ENCODE measurements at regions not wholly inside any gene's neighbourhood (a gene's known extent, or its start where the extent isn't known, plus 50 kb on each side); places are given as distances from the start of the nearest gene placed in this dataset.
A peak's percentile ranks its signal among the peaks of the same experiment; 100 is the strongest.

GRCh38 chr9:2319421-2319820 is 302.2 kb upstream of the VLDLR start:
- no peak for DNase-seq

GRCh38 chr9:2320114-2320513 is 301.5 kb upstream of the VLDLR start:
- no peak for DNase-seq

- no peak for DNase-seq
Measured at GRCh38 chr9:2320632-2321031, 301.0 kb upstream of the VLDLR start.

GRCh38 chr9:2321523-2322148 is 300.0 kb upstream of the VLDLR start:
- DNase-seq: no peak

GRCh38 chr9:2324742-2325141 is 296.8 kb upstream of the VLDLR start:
- DNase-seq: no peak

DNA sequence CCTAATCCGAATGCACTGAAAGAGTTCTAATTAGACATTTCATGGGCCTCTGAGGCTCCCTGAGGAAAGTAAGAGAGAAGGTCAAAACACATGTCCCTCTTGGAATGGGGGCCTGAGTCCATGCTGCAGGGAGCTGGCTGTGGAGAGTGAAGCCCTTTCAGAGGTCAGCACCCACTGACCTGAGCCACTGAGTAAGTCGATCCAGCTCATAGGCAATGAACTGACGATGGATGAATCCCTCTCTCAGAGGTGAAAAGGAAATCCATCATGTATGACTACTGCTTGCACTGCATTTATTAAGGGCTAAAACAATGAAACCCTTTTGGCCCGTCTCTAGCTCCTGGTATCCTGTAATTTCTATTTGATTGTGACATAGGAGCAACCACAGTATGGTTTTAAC is 288.9 kb upstream of the VLDLR start:
- DNase-seq: no peak

DNA sequence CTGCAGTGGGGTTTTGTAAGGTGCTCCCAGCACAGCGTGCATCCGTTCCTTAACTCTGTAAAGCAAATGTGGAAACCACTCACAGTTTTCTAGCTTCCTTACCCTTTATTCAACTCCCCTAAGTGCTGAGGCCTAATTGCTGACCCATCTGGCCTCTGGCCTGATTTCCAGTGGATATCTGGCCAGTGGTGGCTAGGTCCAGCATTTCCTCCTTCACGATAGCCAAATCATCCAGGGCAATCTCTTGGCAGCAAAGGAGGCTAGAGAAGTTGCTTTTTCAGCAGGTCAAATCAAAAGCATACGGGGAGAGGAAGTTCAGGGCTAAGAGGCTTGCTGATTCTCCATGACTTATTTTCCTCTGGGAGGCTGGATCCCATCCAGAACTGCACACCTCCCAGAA is 286.3 kb upstream of the VLDLR start:
- DNase-seq: no peak

- DNase-seq: peak; percentile 35
Measured at GRCh38 chr9:2336055-2336454, 285.5 kb upstream of the VLDLR start.

DNA sequence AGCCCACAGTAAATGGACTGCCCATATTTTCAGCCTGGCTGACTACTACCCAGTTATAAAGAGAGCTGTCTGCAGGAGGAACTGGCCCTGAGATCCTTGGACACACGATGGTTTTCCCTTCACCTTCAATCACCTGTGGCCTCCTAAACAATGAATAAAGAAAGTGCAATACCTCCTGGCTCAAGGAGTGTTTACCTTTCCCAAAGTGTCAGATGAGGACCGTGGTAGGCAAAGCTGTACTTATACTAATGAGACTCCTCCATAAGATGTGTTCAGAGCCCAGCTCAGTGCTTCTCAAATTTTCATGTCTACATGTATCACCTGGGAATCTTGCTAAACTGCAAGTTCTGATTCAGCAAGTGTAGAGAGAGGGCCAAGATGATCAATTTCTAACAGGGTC is 284.5 kb upstream of the VLDLR start:
- DNase-seq: no peak

DNA sequence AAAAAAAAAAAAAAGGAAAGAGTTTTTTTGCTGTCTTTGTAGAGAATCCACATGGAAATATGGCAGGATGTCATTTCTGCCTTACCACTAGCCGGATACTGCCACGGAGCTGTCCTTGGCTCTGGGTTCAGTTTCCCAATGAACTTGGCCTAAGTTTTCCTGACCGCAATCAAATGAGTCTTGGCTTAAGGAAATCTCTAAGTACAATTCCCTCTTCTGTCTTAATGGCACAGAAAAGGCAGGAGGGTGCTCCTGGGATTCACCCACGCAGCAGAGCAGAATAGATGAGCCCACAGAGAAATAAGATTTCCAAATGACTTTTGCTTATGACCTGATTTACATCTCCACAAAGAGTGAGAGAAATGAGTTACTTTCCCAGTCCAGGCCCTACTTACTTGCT is 284.0 kb upstream of the VLDLR start:
- DNase-seq: no peak

GRCh38 chr9:2338777-2339365 is 282.7 kb upstream of the VLDLR start:
- no peak for DNase-seq

DNA sequence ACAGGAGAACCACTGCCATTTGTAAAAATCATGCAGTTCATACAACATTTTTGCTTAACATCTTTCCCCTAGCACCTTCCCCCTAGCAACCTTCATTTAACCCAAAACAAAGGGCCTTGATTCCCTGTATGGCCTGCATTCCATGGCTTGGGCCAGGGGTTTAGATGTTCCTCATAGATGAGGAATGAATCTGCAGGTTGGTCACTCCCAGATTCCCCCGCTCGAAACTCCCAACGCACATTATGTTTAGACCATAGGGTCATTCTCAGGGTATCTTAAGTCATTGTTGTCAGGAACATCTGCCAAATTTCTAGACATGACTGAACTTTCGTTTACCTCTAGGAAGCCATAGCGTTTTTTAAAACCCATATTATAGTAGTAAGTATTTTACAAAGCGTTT is 282.2 kb upstream of the VLDLR start:
- no peak for DNase-seq

GRCh38 chr9:2340046-2340760 is 281.4 kb upstream of the VLDLR start:
- no peak for DNase-seq

DNA sequence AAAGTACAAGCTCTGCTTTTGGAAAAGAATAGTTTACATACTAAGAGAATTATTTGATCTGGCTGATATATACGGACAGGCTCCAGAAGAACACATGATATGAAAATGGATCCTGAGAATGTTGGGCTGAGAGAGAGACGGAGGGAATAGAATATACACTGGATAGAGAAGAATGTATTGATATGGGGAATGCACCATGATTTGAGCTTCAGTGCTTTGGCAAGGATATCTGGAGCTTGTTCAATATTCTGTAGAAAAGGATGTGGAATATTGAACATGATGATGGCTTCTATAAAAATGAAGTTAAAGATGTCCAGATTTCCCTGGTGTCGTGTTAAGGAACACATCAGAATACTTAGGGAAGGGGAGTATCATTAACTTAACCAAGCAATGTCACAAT is 280.5 kb upstream of the VLDLR start:
- DNase-seq: no peak

DNA sequence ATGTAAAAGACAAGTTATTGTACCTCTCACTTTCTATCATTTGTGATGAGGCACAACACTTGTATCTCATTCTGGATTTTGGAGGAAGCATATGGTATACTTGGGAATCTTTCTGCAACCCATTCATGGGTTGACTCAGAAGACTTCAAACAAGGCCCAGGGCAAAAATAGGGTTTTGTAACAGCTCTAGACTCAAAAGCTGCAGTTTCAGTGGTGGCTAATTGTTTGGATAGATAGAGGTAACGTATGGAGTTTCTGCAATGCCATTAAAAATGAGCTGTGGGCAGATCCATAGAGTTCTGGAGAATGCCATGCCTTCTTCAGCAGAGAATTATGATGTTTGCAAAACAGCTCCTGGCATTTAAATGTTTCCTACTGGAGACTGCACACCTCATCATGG is 279.6 kb upstream of the VLDLR start:
- no peak for DNase-seq

DNA sequence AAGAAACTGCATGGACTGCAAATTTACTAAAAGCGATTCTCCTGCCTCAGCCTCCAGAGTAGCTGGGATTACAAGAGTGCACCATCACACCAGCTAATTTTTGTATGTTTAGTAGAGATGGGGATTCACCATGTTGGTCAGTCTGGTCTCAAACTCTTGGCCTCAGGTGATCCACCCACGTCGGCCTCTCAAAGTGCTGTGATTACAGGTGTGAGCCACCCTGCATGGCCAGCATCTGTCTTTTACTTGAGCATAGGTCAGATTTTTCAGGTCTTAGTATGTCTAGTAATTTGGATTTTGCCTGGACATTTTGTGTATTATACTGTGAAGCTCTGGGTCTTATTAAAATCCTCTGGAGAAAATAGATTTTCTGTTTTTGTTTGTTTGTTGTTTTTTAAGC is 277.8 kb upstream of the VLDLR start:
- DNase-seq: no peak

- DNase-seq: no peak
Measured at GRCh38 chr9:2344436-2344835, 277.2 kb upstream of the VLDLR start.

GRCh38 chr9:2345013-2345412 is 276.6 kb upstream of the VLDLR start:
- DNase-seq: no peak

GRCh38 chr9:2346277-2346913 is 275.2 kb upstream of the VLDLR start:
- no peak for DNase-seq

DNA sequence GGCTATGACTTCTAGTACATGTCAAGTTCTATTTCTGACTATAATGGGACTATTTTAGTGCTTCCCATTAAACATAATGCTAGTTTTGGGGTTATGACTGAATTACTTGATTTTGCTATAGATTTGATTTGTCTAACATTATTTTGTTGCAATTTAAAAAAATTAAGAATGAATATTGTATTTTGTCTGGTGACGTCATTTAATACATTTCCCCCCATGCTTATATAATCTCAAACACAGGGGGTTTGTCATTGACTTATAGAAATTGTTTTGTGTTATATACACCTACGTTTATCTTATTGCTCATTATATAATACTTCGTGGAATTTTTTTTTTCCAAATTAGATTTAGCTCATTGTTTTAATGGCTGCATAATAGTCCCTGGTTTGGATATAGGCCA is 270.3 kb upstream of the VLDLR start:
- no peak for DNase-seq

DNA sequence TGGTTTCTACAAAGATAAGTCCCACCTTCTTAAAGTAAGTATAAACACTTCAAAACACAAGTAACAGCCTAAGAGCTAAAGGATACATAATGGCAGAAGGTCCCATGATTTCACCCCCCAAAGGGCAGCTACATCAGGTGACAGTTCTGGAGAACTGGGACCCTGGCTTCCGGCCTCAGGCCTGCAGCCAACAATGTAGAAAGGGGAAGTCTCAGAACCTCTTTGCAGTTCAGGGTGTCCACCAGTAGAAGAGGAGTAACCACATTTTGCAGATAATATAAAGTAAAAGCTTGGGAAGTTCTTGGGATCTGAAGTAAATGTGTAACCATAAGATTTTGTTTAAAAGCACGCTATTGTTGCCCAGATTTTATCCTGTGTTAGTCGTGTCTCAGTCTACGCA is 267.4 kb upstream of the VLDLR start:
- DNase-seq: no peak

DNA sequence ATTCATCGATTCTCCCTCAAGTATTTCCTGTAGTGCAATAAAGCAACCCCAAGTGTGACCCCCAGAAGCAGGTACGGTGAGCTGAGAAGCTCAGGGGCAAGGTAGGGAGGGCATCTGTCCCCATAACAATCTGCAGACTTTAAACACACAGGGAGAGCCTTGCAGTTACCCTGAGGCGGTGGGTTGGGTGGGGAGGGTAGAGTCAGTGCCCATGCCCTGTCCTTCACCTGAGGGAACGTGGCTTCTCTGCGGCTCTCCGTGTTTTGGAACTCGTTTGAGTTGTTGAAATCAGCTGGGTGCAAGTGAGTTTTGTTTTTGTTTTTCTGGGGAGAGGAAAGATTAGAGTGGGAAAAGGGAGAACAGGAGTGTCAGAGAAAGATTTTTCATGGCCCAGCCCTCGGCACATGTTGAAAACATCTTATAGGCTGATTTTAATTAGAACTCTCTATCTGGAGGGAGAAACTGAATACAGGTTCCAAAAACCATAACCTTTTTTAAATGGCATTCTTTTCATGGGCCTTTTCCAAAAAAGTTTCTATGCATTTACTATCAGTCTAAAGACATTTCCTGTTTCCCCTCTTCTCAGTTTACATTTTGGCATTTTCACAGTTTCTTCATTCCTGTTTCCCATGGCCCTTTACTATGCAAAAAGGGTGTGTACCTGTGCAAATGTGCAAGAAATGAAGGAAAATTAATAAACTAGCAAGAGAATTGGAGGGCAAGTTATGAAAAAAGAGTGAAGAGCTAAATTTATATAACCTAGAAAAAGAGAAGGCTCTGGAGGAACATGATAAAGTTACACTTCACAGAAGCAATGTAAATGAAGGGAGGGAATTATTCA is 266.5 kb upstream of the VLDLR start:
- no peak for DNase-seq

- no peak for DNase-seq
Measured at GRCh38 chr9:2355697-2355983, 265.9 kb upstream of the VLDLR start.

All from NCI-H82 (cell line).